ENCODE measurements at regions not wholly inside any gene's neighbourhood (a gene's known extent, or its start where the extent isn't known, plus 50 kb on each side); places are given as distances from the start of the nearest gene placed in this dataset.
A peak's percentile ranks its signal among the peaks of the same experiment; 100 is the strongest.

- TF ChIP-seq CTCF (IDR thresholded peaks at IDR 0.05; ENCODE audit: poor library complexity, severe bottlenecking), result no peak
- Histone ChIP-seq H3K4me1 (ENCODE audit: insufficient read depth, poor library complexity, severe bottlenecking) (peaks cover 19% of the 10 kb centered on the region), H3K27ac (ENCODE audit: poor library complexity, severe bottlenecking) (no peak overlapping the region), H3K4me3 (ENCODE audit: severe bottlenecking) (no peak overlapping the region), H3K27me3 (ENCODE audit: insufficient read depth, poor library complexity, severe bottlenecking) (no peaks in the 10 kb centered on the region), H3K9me3 (ENCODE audit: severe bottlenecking) (no peaks in the 10 kb centered on the region), H3K36me3 (ENCODE audit: low read depth) (no peaks in the 10 kb centered on the region)
- no peak for ATAC-seq (ENCODE audit: low read depth)
- DNase-seq (ENCODE audit: low spot score), result no peak
Observed at GRCh38 chr12:116458492-116458891, 100.7 kb upstream of the MAP1LC3B2 start.

- Histone ChIP-seq H3K9me3 (ENCODE audit: severe bottlenecking) (no peaks in the 10 kb centered on the region), H3K36me3 (ENCODE audit: low read depth) (no peaks in the 10 kb centered on the region), H3K4me1 (ENCODE audit: insufficient read depth, poor library complexity, severe bottlenecking) (peaks cover 19% of the 10 kb centered on the region), H3K4me3 (ENCODE audit: severe bottlenecking) (no peak overlapping the region), H3K27ac (ENCODE audit: poor library complexity, severe bottlenecking) (no peak overlapping the region), H3K27me3 (ENCODE audit: insufficient read depth, poor library complexity, severe bottlenecking) (no peaks in the 10 kb centered on the region)
- DNase-seq (ENCODE audit: low spot score) (no peak), ATAC-seq (ENCODE audit: low read depth) (no peak)
- TF ChIP-seq CTCF (IDR thresholded peaks at IDR 0.05; ENCODE audit: poor library complexity, severe bottlenecking), result no peak
Observed at GRCh38 chr12:116459011-116459875, 99.9 kb upstream of the MAP1LC3B2 start.

- DNase-seq (ENCODE audit: low spot score) (no peak), ATAC-seq (ENCODE audit: low read depth) (0 out of 3 replicates have a peak, but pooled peaks have one; percentile 20)
- Histone ChIP-seq H3K9me3 (ENCODE audit: severe bottlenecking) (no peaks in the 10 kb centered on the region), H3K27ac (ENCODE audit: poor library complexity, severe bottlenecking) (no peak overlapping the region), H3K36me3 (ENCODE audit: low read depth) (no peaks in the 10 kb centered on the region), H3K4me1 (ENCODE audit: insufficient read depth, poor library complexity, severe bottlenecking) (peaks cover 12% of the 10 kb centered on the region), H3K4me3 (ENCODE audit: severe bottlenecking) (no peak overlapping the region), H3K27me3 (ENCODE audit: insufficient read depth, poor library complexity, severe bottlenecking) (no peaks in the 10 kb centered on the region)
- TF ChIP-seq CTCF (IDR thresholded peaks at IDR 0.05; ENCODE audit: poor library complexity, severe bottlenecking), result no peak
Observed at GRCh38 chr12:116459916-116460663, 99.1 kb upstream of the MAP1LC3B2 start.

GRCh38 chr12:116461060-116461459, 98.1 kb upstream of the MAP1LC3B2 start:
- H3K27me3 ChIP-seq (ENCODE audit: insufficient read depth, poor library complexity, severe bottlenecking), result no peaks in the 10 kb centered on the region
- peaks cover 3% of the 10 kb centered on the region for H3K4me1 ChIP-seq (ENCODE audit: insufficient read depth, poor library complexity, severe bottlenecking)
- H3K9me3 ChIP-seq (ENCODE audit: severe bottlenecking), result no peaks in the 10 kb centered on the region
- no peak overlapping the region for H3K27ac ChIP-seq (ENCODE audit: poor library complexity, severe bottlenecking)
- no peak for TF ChIP-seq CTCF (IDR thresholded peaks at IDR 0.05; ENCODE audit: poor library complexity, severe bottlenecking)
- H3K4me3 ChIP-seq (ENCODE audit: severe bottlenecking), result no peak overlapping the region
- H3K36me3 ChIP-seq (ENCODE audit: low read depth), result no peaks in the 10 kb centered on the region
- ATAC-seq (ENCODE audit: low read depth) (no peak), DNase-seq (ENCODE audit: low spot score) (no peak)

Measured in RWPE2 (cell line).